SK-N-SH (cell line): ENCODE measurements at regions not wholly inside any gene's neighbourhood (a gene's known extent, or its start where the extent isn't known, plus 50 kb on each side); places are given as distances from the start of the nearest gene placed in this dataset.

Source experiments
- CTCF ChIA-PET: fragments of 300-600, 350-600 bp; formaldehyde crosslinking; extraction: SDS; loops from one replicate; lab custom pipeline; 2021; lab: Yijun Ruan, JAX
- POLR2A ChIA-PET: fragments of 350-600 bp; sonication (Branson Sonifier 250); formaldehyde crosslinking; extraction: SDS; loops from one replicate; lab custom pipeline; 2020; ENCODE audit warnings: antibody characterized with exemption, inconsistent platforms; lab: Yijun Ruan, JAX
- DNase-seq: peaks from one replicate; pipeline ENCODE4 v3.0.0; 2012
- H2AFZ ChIP-seq: fragments of 200-600 bp; sonication (generic); 2 replicates; pipeline ENCODE4 v1.8.1; 2016; ENCODE audit warnings: antibody characterized with exemption, mild to moderate bottlenecking, low read depth
- H3F3A ChIP-seq: fragments of 200-600 bp; sonication (generic); replicated peaks from 2 replicates; pipeline ENCODE3; 2016; ENCODE audit warnings: antibody characterized with exemption, mild to moderate bottlenecking; ENCODE audit not compliant: insufficient read depth
- H3K27ac ChIP-seq, 2 experiments: fragments of 200-500 bp in 1 of 2; fragments of 200-600 bp in 1 of 2; sonication (Bioruptor generic) in 1 of 2; sonication (generic), shearing (Covaris generic) in 1 of 2; 2 replicates each; pipeline versions ENCODE4 v1.5.1 to v1.6.1; 2014 to 2016; ENCODE audit warnings: low read depth in 2 of 2, inconsistent platforms in 1 of 2, low read length in 1 of 2, mild to moderate bottlenecking in 1 of 2, mixed read lengths in 1 of 2
- H3K27me3 ChIP-seq: fragments of 200-600 bp; sonication (generic), shearing (Covaris generic); 2 replicates; pipeline ENCODE4 v1.6.1; 2016; ENCODE audit warnings: mixed run types; ENCODE audit not compliant: insufficient read depth
- H3K36me3 ChIP-seq, 2 experiments: fragments of 200-500 bp in 1 of 2; fragments of 200-600 bp in 1 of 2; sonication (Bioruptor generic) in 1 of 2; sonication (generic) in 1 of 2; replicated peaks in 1 of 2; 2 replicates each; pipeline versions ENCODE3 to v1.5.1; 2014 to 2016; ENCODE audit warnings: low read length in 1 of 2, mild to moderate bottlenecking in 1 of 2; ENCODE audit not compliant: insufficient read depth in 2 of 2, control insufficient read depth in 1 of 2
- H3K4me1 ChIP-seq, 2 experiments: fragments of 200-500 bp in 1 of 2; fragments of 200-600 bp in 1 of 2; sonication (Bioruptor generic) in 1 of 2; sonication (generic), shearing (Covaris generic) in 1 of 2; 2 replicates each; pipeline versions ENCODE4 v1.5.1 to v1.6.1; 2014 to 2016; ENCODE audit warnings: low read depth in 1 of 2, low read length in 1 of 2, mixed run types in 1 of 2; ENCODE audit not compliant: insufficient read depth in 2 of 2, control insufficient read depth in 1 of 2
- H3K4me2 ChIP-seq: fragments of 200-600 bp; sonication (generic), shearing (Covaris generic); 2 replicates; pipeline ENCODE4 v1.6.1; 2017; ENCODE audit warnings: mixed run types
- H3K4me3 ChIP-seq, 2 experiments: fragments of 200-500 bp in 1 of 2; fragments of 200-600 bp in 1 of 2; sonication (Bioruptor generic) in 1 of 2; sonication (generic), shearing (Covaris generic) in 1 of 2; 2 replicates each; pipeline versions ENCODE4 v1.5.1 to v1.8.1; 2014 to 2016; ENCODE audit warnings: low read depth in 2 of 2, inconsistent platforms in 1 of 2, low read length in 1 of 2, mild to moderate bottlenecking in 1 of 2, mixed read lengths in 1 of 2, moderate library complexity in 1 of 2
- H3K79me2 ChIP-seq: fragments of 200-600 bp; sonication (generic); 2 replicates; pipeline ENCODE4 v1.8.1; 2017; ENCODE audit warnings: mild to moderate bottlenecking; ENCODE audit not compliant: insufficient read depth
- H3K9ac ChIP-seq: fragments of 200-600 bp; sonication (generic); 2 replicates; pipeline ENCODE4 v1.6.1; 2017; ENCODE audit warnings: mixed run types
- H3K9me2 ChIP-seq: fragments of 200-600 bp; sonication (generic); 2 replicates; pipeline ENCODE4 v1.6.1; 2017; ENCODE audit warnings: mixed run types
- H3K9me3 ChIP-seq: fragments of 200-600 bp; sonication (generic); 2 replicates; pipeline ENCODE4 v1.6.1; 2017; ENCODE audit warnings: mixed run types, mild to moderate bottlenecking, moderate library complexity
- H4K20me1 ChIP-seq: fragments of 200-600 bp; sonication (generic); 2 replicates; pipeline ENCODE4 v1.6.1; 2017; ENCODE audit warnings: mild to moderate bottlenecking, mixed run types; ENCODE audit not compliant: insufficient read depth
- CHD2 ChIP-seq: fragments of 150-350 bp; IDR thresholded peaks from 2 replicates; pipeline ENCODE4 v1.6.1; 2018; ENCODE audit warnings: low read length; ENCODE audit not compliant: partially characterized antibody
- EP300 ChIP-seq, 2 experiments: IDR thresholded peaks; 2 replicates each; pipeline versions ENCODE4 v1.4.0 to v1.6.1; 2012; ENCODE audit warnings: borderline replicate concordance in 1 of 2, low read depth in 1 of 2, low read length in 1 of 2
- FOSL2 ChIP-seq: IDR thresholded peaks from 2 replicates; pipeline ENCODE4 v1.4.0; 2012; ENCODE audit warnings: low read depth, mild to moderate bottlenecking, moderate library complexity, borderline replicate concordance
- FOXJ3 ChIP-seq: sonication (generic); formaldehyde crosslinking; IDR thresholded peaks from 2 replicates; pipeline ENCODE4 v1.5.1; 2020; ENCODE audit warnings: mild to moderate bottlenecking, missing genetic modification reagents
- FOXM1 ChIP-seq: IDR thresholded peaks from 2 replicates; pipeline ENCODE4 v1.4.0; 2012; ENCODE audit warnings: low read depth, mild to moderate bottlenecking
- GABPA ChIP-seq: IDR thresholded peaks from 2 replicates; pipeline ENCODE4 v1.4.0; 2012; ENCODE audit warnings: low read depth, mild to moderate bottlenecking
- JUND ChIP-seq: IDR thresholded peaks from 2 replicates; pipeline ENCODE4 v1.4.0; 2012
- MEF2A ChIP-seq: IDR thresholded peaks from 2 replicates; pipeline ENCODE4 v1.4.0; 2012; ENCODE audit warnings: low read depth, borderline replicate concordance
- POLR2AphosphoS5 ChIP-seq: IDR thresholded peaks from 2 replicates; pipeline ENCODE4 v1.6.1; 2012; ENCODE audit warnings: low read depth, low read length
- RAD21 ChIP-seq: IDR thresholded peaks from 2 replicates; pipeline ENCODE4 v1.6.1; 2012; ENCODE audit warnings: mild to moderate bottlenecking, low read length
- RCOR1 ChIP-seq: fragments of 150-350 bp; IDR thresholded peaks from 2 replicates; pipeline ENCODE4 v1.6.1; 2017; ENCODE audit warnings: antibody characterized with exemption, low read length
- RXRA ChIP-seq: IDR thresholded peaks from 2 replicates; pipeline ENCODE4 v1.4.0; 2012; ENCODE audit warnings: low read depth, mild to moderate bottlenecking, borderline replicate concordance
- SMC3 ChIP-seq: IDR thresholded peaks from 2 replicates; pipeline ENCODE4 v1.6.1; 2012; ENCODE audit warnings: low read depth, low read length, improper control_type of control experiment
- TCF12 ChIP-seq: IDR thresholded peaks from 2 replicates; pipeline ENCODE4 v1.4.0; 2012
- TEAD4 ChIP-seq: IDR thresholded peaks from 2 replicates; pipeline ENCODE4 v1.4.0; 2012; ENCODE audit warnings: mild to moderate bottlenecking, borderline replicate concordance; ENCODE audit not compliant: insufficient read depth
- WGBS: methylation state at CpG from one replicate; pipeline ENCODE4 v1.1.6; 2017; ENCODE audit warnings: low lambda C conversion rate; 5-methylcytosine and 5-hydroxymethylcytosine counted together
- TF ChIP-seq, protein P1 (sequence below): fragments of 150-350 bp; IDR thresholded peaks from 2 replicates; pipeline ENCODE4 v1.6.1; 2017; ENCODE audit warnings: antibody characterized with exemption, low read length, low read depth, borderline replicate concordance
- TF ChIP-seq, protein P2 (sequence below): fragments of 150-350 bp; IDR thresholded peaks from 2 replicates; pipeline ENCODE4 v1.6.1; 2016; ENCODE audit warnings: mild to moderate bottlenecking, low read depth, low read length
- TF ChIP-seq, protein P3 (sequence below): fragments of 200-600 bp; sonication (generic); IDR thresholded peaks from 2 replicates; pipeline ENCODE4 v1.6.1; 2017; ENCODE audit warnings: antibody characterized with exemption, mild to moderate bottlenecking, moderate library complexity
- TF ChIP-seq, protein P4 (sequence below): IDR thresholded peaks from 2 replicates; pipeline ENCODE4 v1.4.0; 2012; ENCODE audit warnings: low read depth, borderline replicate concordance

DNA sequence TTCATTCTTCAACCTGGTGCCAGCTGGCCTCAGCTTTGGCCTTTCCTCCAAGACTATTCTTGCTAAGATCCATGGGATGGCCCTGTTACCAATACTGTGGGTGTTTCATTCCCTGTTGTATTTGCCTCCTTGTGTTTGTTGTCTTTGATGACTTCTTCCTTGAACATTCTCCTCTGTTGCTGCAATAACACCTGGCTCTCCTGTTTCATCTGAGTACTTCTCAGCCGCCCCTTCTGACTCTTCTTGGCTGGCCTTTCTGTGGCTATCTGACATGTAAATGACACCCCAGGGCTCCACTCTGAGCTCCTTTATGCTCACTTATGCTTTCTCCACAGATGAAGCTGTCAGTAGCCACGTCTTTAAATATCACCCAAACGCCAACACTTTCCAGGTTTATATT lies 302.7 kb upstream of the CHRNA7 start:
- Histone ChIP-seq H3F3A (no peaks in the 10 kb centered on the region), H3K27me3 (no peaks in the 10 kb centered on the region), H3K4me1 (no peaks in the 10 kb centered on the region; a peak in 1 of 4 replicates), H3K36me3 (no peaks in the 10 kb centered on the region), H3K9me3 (no peaks in the 10 kb centered on the region), H3K79me2 (no peaks in the 10 kb centered on the region), H3K4me3 (no peak overlapping the region), H4K20me1 (no peaks in the 10 kb centered on the region), H3K4me2 (no peak overlapping the region), H3K9ac (no peak overlapping the region), H3K9me2 (no peaks in the 10 kb centered on the region), H2AFZ (no peak overlapping the region), H3K27ac (no peak overlapping the region)
- ChIA-PET CTCF (no interaction called here), POLR2A (no interaction called here)
- TF ChIP-seq RCOR1 (no peak), MEF2A (no peak), FOXJ3 (CRISPR knock-in tag) (no peak), RAD21 (no peak), JUND (no peak), CHD2 (no peak), EP300 (IDR thresholded peaks at IDR 0.05; ENCODE audit: borderline replicate concordance in 1 of 2, low read depth in 1 of 2, low read length in 1 of 2) (no peak), RXRA (no peak), POLR2AphosphoS5 (no peak), TCF12 (no peak), TEAD4 (no peak), FOSL2 (no peak), SMC3 (no peak), FOXM1 (no peak), GABPA (no peak)
- TF ChIP-seq, protein P1, sequence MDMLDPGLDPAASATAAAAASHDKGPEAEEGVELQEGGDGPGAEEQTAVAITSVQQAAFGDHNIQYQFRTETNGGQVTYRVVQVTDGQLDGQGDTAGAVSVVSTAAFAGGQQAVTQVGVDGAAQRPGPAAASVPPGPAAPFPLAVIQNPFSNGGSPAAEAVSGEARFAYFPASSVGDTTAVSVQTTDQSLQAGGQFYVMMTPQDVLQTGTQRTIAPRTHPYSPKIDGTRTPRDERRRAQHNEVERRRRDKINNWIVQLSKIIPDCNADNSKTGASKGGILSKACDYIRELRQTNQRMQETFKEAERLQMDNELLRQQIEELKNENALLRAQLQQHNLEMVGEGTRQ, result no peak
- TF ChIP-seq, protein P2, sequence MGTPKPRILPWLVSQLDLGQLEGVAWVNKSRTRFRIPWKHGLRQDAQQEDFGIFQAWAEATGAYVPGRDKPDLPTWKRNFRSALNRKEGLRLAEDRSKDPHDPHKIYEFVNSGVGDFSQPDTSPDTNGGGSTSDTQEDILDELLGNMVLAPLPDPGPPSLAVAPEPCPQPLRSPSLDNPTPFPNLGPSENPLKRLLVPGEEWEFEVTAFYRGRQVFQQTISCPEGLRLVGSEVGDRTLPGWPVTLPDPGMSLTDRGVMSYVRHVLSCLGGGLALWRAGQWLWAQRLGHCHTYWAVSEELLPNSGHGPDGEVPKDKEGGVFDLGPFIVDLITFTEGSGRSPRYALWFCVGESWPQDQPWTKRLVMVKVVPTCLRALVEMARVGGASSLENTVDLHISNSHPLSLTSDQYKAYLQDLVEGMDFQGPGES, result no peak
- TF ChIP-seq, protein P3, sequence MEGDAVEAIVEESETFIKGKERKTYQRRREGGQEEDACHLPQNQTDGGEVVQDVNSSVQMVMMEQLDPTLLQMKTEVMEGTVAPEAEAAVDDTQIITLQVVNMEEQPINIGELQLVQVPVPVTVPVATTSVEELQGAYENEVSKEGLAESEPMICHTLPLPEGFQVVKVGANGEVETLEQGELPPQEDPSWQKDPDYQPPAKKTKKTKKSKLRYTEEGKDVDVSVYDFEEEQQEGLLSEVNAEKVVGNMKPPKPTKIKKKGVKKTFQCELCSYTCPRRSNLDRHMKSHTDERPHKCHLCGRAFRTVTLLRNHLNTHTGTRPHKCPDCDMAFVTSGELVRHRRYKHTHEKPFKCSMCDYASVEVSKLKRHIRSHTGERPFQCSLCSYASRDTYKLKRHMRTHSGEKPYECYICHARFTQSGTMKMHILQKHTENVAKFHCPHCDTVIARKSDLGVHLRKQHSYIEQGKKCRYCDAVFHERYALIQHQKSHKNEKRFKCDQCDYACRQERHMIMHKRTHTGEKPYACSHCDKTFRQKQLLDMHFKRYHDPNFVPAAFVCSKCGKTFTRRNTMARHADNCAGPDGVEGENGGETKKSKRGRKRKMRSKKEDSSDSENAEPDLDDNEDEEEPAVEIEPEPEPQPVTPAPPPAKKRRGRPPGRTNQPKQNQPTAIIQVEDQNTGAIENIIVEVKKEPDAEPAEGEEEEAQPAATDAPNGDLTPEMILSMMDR, result no peak
- TF ChIP-seq, protein P4, sequence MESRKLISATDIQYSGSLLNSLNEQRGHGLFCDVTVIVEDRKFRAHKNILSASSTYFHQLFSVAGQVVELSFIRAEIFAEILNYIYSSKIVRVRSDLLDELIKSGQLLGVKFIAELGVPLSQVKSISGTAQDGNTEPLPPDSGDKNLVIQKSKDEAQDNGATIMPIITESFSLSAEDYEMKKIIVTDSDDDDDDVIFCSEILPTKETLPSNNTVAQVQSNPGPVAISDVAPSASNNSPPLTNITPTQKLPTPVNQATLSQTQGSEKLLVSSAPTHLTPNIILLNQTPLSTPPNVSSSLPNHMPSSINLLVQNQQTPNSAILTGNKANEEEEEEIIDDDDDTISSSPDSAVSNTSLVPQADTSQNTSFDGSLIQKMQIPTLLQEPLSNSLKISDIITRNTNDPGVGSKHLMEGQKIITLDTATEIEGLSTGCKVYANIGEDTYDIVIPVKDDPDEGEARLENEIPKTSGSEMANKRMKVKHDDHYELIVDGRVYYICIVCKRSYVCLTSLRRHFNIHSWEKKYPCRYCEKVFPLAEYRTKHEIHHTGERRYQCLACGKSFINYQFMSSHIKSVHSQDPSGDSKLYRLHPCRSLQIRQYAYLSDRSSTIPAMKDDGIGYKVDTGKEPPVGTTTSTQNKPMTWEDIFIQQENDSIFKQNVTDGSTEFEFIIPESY, result no peak
- 24% methylated on average over 3 of the region's 3 CpGs for WGBS
- no peak for DNase-seq
